HG02840 (cell line): ENCODE measurements at regions not wholly inside any gene's neighbourhood (a gene's known extent, or its start where the extent isn't known, plus 50 kb on each side); places are given as distances from the start of the nearest gene placed in this dataset.
A peak's percentile ranks its signal among the peaks of the same experiment; 100 is the strongest.
"Not testable (repeated sequence)": the region's sequence is repeated elsewhere in the genome, so short reads cannot be mapped to it uniquely, and the experiment has no call there.

Experiments used
- ATAC-seq: cut with Tn5 transposase; IDR thresholded peaks from one replicate; pipeline ENCODE4 v1.9.1; 2021; ENCODE audit warnings: mild to moderate bottlenecking, moderate library complexity, moderate number of reproducible peaks; ENCODE audit not compliant: unreplicated experiment, low FRiP score

GRCh38 chr6:56753811-56754210 lies 111.1 kb upstream of the DST start:
- ATAC-seq, result no peak

- ATAC-seq, result no peak
Observed at GRCh38 chr6:56752534-56752933, 109.8 kb upstream of the DST start.

GRCh38 chr6:56752009-56752408 lies 109.3 kb upstream of the DST start:
- no peak for ATAC-seq

- no peak for ATAC-seq
Observed at GRCh38 chr6:56751604-56752003, 108.9 kb upstream of the DST start.

GRCh38 chr6:56750686-56751085 lies 108.0 kb upstream of the DST start:
- no peak for ATAC-seq

GRCh38 chr6:56749632-56750151 lies 107.0 kb upstream of the DST start:
- no peak for ATAC-seq

GRCh38 chr6:56746767-56747504 lies 104.2 kb upstream of the DST start:
- no peak for ATAC-seq

GRCh38 chr6:56745971-56746370 lies 103.3 kb upstream of the DST start:
- ATAC-seq, result no peak

- no peak for ATAC-seq
Observed at GRCh38 chr6:56745081-56745480, 102.4 kb upstream of the DST start.

GRCh38 chr6:56744528-56744927 lies 101.8 kb upstream of the DST start:
- ATAC-seq, result no peak

- peak; percentile 60 for ATAC-seq
Observed at GRCh38 chr6:56742122-56742791, 99.6 kb upstream of the DST start.

GRCh38 chr6:56741472-56741871 lies 98.8 kb upstream of the DST start:
- ATAC-seq, result no peak

- ATAC-seq, result no peak
Observed at GRCh38 chr6:56739836-56740815, 97.4 kb upstream of the DST start.

GRCh38 chr6:56736804-56737203 lies 94.1 kb upstream of the DST start:
- no peak for ATAC-seq

- ATAC-seq, result no peak
Observed at GRCh38 chr6:56734335-56734734, 91.6 kb upstream of the DST start.

- no peak for ATAC-seq
Observed at GRCh38 chr6:56733211-56733697, 90.6 kb upstream of the DST start.

- ATAC-seq, result no peak
Observed at GRCh38 chr6:56732517-56732916, 89.8 kb upstream of the DST start.

- ATAC-seq, result no peak
Observed at GRCh38 chr6:56730663-56731529, 88.2 kb upstream of the DST start.

GRCh38 chr6:56729719-56730118 lies 87.0 kb upstream of the DST start:
- no peak for ATAC-seq

GRCh38 chr6:56729166-56729565 lies 86.5 kb upstream of the DST start:
- not testable (repeated sequence) for ATAC-seq
